DOHH2 (cell line): ENCODE measurements at regions not wholly inside any gene's neighbourhood (a gene's known extent, or its start where the extent isn't known, plus 50 kb on each side); places are given as distances from the start of the nearest gene placed in this dataset.

ENCODE experiments used
- EZH2phosphoT487 ChIP-seq: fragments of 200-600 bp; sonication (generic); IDR thresholded peaks from 2 replicates; pipeline ENCODE4 v1.6.1; 2017; ENCODE audit warnings: borderline replicate concordance, mild to moderate bottlenecking, antibody characterized with exemption, low read length, moderate library complexity, mixed read lengths
- TF ChIP-seq, protein P1 (sequence below): fragments of 200-600 bp; sonication (generic); IDR thresholded peaks from one replicate; pipeline ENCODE4 v1.5.1; 2014; ENCODE audit warnings: antibody characterized with exemption, mild to moderate bottlenecking, low read depth, low read length; ENCODE audit not compliant: poor library complexity, severe bottlenecking

DNA sequence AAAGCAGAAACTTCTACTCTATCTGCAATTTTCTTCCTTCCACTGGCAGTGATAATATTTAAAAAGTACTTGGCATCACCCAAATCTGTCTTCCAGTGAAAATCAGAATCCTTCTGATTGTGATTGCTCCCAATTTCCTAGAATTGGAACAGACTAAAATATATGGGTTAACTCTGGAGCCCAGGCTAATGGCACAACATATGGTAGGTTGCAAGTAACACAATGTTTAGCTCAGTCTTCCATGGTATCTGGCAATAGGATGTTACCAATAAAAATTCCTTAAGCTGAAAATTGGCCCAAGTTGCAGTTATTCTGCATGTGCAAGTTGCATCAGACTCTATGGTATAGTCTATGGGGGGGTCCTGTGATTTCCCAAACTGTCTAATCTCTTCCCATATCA is 273.5 kb upstream of the ADAMTS9 start:
- TF ChIP-seq, protein P1, sequence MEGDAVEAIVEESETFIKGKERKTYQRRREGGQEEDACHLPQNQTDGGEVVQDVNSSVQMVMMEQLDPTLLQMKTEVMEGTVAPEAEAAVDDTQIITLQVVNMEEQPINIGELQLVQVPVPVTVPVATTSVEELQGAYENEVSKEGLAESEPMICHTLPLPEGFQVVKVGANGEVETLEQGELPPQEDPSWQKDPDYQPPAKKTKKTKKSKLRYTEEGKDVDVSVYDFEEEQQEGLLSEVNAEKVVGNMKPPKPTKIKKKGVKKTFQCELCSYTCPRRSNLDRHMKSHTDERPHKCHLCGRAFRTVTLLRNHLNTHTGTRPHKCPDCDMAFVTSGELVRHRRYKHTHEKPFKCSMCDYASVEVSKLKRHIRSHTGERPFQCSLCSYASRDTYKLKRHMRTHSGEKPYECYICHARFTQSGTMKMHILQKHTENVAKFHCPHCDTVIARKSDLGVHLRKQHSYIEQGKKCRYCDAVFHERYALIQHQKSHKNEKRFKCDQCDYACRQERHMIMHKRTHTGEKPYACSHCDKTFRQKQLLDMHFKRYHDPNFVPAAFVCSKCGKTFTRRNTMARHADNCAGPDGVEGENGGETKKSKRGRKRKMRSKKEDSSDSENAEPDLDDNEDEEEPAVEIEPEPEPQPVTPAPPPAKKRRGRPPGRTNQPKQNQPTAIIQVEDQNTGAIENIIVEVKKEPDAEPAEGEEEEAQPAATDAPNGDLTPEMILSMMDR: no peak
- TF ChIP-seq EZH2phosphoT487: no peak
